ENCODE measurements at regions not wholly inside any gene's neighbourhood (a gene's known extent, or its start where the extent isn't known, plus 50 kb on each side); places are given as distances from the start of the nearest gene placed in this dataset.

- ChIA-PET POLR2A (no interaction called here), CTCF (no interaction called here)
- Mint-ChIP-seq H3K4me1 (no peaks in the 10 kb centered on the region), H3K9me3 (no peaks in the 10 kb centered on the region), H3K27me3 (peaks cover 22% of the 10 kb centered on the region), H3K36me3 (ENCODE audit: low read depth) (no peaks in the 10 kb centered on the region), H3K27ac (no peak overlapping the region), H3K4me3 (no peak overlapping the region)
- DNase-seq = no peak
Measured at GRCh38 chr3:150251187-150252062, 156.7 kb upstream of the TSC22D2 start.

- Mint-ChIP-seq H3K27ac (no peak overlapping the region), H3K9me3 (no peaks in the 10 kb centered on the region), H3K27me3 (peaks cover 29% of the 10 kb centered on the region), H3K4me1 (no peaks in the 10 kb centered on the region), H3K36me3 (ENCODE audit: low read depth) (no peaks in the 10 kb centered on the region), H3K4me3 (no peak overlapping the region)
- CTCF ChIA-PET = no interaction called here
- POLR2A ChIA-PET = no interaction called here
- DNase-seq = no peak
Measured at GRCh38 chr3:150249779-150250470, 158.2 kb upstream of the TSC22D2 start.

GRCh38 chr3:150248888-150249681, 159.0 kb upstream of the TSC22D2 start:
- Mint-ChIP-seq H3K27me3 (peaks cover 25% of the 10 kb centered on the region), H3K4me1 (no peaks in the 10 kb centered on the region), H3K4me3 (no peak overlapping the region), H3K9me3 (no peaks in the 10 kb centered on the region), H3K27ac (no peak overlapping the region), H3K36me3 (ENCODE audit: low read depth) (no peaks in the 10 kb centered on the region)
- POLR2A ChIA-PET = no interaction called here
- CTCF ChIA-PET = no interaction called here
- no peak for DNase-seq

GRCh38 chr3:150248116-150248887, 159.8 kb upstream of the TSC22D2 start:
- H3K9me3 Mint-ChIP-seq = no peaks in the 10 kb centered on the region
- CTCF ChIA-PET = no interaction called here
- POLR2A ChIA-PET = no interaction called here
- no peaks in the 10 kb centered on the region for H3K36me3 Mint-ChIP-seq (ENCODE audit: low read depth)
- no peak overlapping the region for H3K27ac Mint-ChIP-seq
- H3K4me3 Mint-ChIP-seq = no peak overlapping the region
- H3K27me3 Mint-ChIP-seq = peaks cover 32% of the 10 kb centered on the region
- no peak for DNase-seq
- no peaks in the 10 kb centered on the region for H3K4me1 Mint-ChIP-seq

- POLR2A ChIA-PET = no interaction called here
- peaks cover 30% of the 10 kb centered on the region for H3K27me3 Mint-ChIP-seq
- no peaks in the 10 kb centered on the region for H3K36me3 Mint-ChIP-seq (ENCODE audit: low read depth)
Measured at GRCh38 chr3:150247441-150247840, 160.7 kb upstream of the TSC22D2 start.

GRCh38 chr3:150243466-150243865, 164.6 kb upstream of the TSC22D2 start:
- Mint-ChIP-seq H3K4me3 (no peak overlapping the region), H3K36me3 (ENCODE audit: low read depth) (no peaks in the 10 kb centered on the region)

More at GRCh38 chr3:150247441-150247840, 160.7 kb upstream of the TSC22D2 start:
- Mint-ChIP-seq H3K4me3 (no peak overlapping the region), H3K9me3 (no peaks in the 10 kb centered on the region), H3K4me1 (no peaks in the 10 kb centered on the region), H3K27ac (no peak overlapping the region)
- no peak for DNase-seq
- CTCF ChIA-PET = no interaction called here

GRCh38 chr3:150242220-150242936, 165.7 kb upstream of the TSC22D2 start:
- ChIA-PET CTCF (no interaction called here), POLR2A (no interaction called here)
- H3K27me3 Mint-ChIP-seq = peaks cover 20% of the 10 kb centered on the region
- no peak for DNase-seq
- H3K27ac Mint-ChIP-seq = no peak overlapping the region
- no peaks in the 10 kb centered on the region for H3K4me1 Mint-ChIP-seq
- no peak overlapping the region for H3K4me3 Mint-ChIP-seq
- no peaks in the 10 kb centered on the region for H3K9me3 Mint-ChIP-seq
- H3K36me3 Mint-ChIP-seq (ENCODE audit: low read depth) = no peaks in the 10 kb centered on the region

More at GRCh38 chr3:150243466-150243865, 164.6 kb upstream of the TSC22D2 start:
- Mint-ChIP-seq H3K27ac (no peak overlapping the region), H3K27me3 (peaks cover 26% of the 10 kb centered on the region), H3K9me3 (no peaks in the 10 kb centered on the region), H3K4me1 (no peaks in the 10 kb centered on the region)
- CTCF ChIA-PET = no interaction called here
- POLR2A ChIA-PET = no interaction called here
- DNase-seq = no peak

GRCh38 chr3:150240891-150241290, 167.2 kb upstream of the TSC22D2 start:
- POLR2A ChIA-PET = no interaction called here
- DNase-seq = no peak
- Mint-ChIP-seq H3K27ac (no peak overlapping the region), H3K36me3 (ENCODE audit: low read depth) (no peaks in the 10 kb centered on the region), H3K27me3 (peaks cover 15% of the 10 kb centered on the region), H3K4me3 (no peak overlapping the region), H3K4me1 (no peaks in the 10 kb centered on the region), H3K9me3 (no peaks in the 10 kb centered on the region)
- CTCF ChIA-PET = no interaction called here

GRCh38 chr3:150239766-150240165, 168.3 kb upstream of the TSC22D2 start:
- Mint-ChIP-seq H3K4me1 (no peaks in the 10 kb centered on the region), H3K36me3 (ENCODE audit: low read depth) (no peaks in the 10 kb centered on the region), H3K27me3 (peaks cover 14% of the 10 kb centered on the region), H3K4me3 (no peak overlapping the region), H3K9me3 (no peaks in the 10 kb centered on the region), H3K27ac (no peak overlapping the region)
- ChIA-PET POLR2A (no interaction called here), CTCF (interaction anchor here (1.4 kb wide), 1 partner anchor 11 kb away, joined by 4 read pairs; no protein-coding TSS in a partner anchor)
- DNase-seq = no peak

GRCh38 chr3:150238995-150239619, 169.0 kb upstream of the TSC22D2 start:
- DNase-seq = no peak
- Mint-ChIP-seq H3K36me3 (ENCODE audit: low read depth) (no peaks in the 10 kb centered on the region), H3K4me3 (no peak overlapping the region), H3K27me3 (peaks cover 13% of the 10 kb centered on the region), H3K4me1 (no peaks in the 10 kb centered on the region), H3K9me3 (no peaks in the 10 kb centered on the region), H3K27ac (no peak overlapping the region)
- ChIA-PET POLR2A (no interaction called here), CTCF (interaction anchor here (1.4 kb wide), 1 partner anchor 10 kb away, joined by 4 read pairs; no protein-coding TSS in a partner anchor)

- Mint-ChIP-seq H3K27me3 (peaks cover 8% of the 10 kb centered on the region), H3K9me3 (no peaks in the 10 kb centered on the region), H3K36me3 (ENCODE audit: low read depth) (no peaks in the 10 kb centered on the region), H3K4me3 (no peak overlapping the region), H3K27ac (no peak overlapping the region), H3K4me1 (no peaks in the 10 kb centered on the region)
- ChIA-PET POLR2A (no interaction called here), CTCF (no interaction called here)
- no peak for DNase-seq
Measured at GRCh38 chr3:150238048-150238802, 169.9 kb upstream of the TSC22D2 start.
